ENCODE measurements at regions not wholly inside any gene's neighbourhood (a gene's known extent, or its start where the extent isn't known, plus 50 kb on each side); places are given as distances from the start of the nearest gene placed in this dataset.

DNA sequence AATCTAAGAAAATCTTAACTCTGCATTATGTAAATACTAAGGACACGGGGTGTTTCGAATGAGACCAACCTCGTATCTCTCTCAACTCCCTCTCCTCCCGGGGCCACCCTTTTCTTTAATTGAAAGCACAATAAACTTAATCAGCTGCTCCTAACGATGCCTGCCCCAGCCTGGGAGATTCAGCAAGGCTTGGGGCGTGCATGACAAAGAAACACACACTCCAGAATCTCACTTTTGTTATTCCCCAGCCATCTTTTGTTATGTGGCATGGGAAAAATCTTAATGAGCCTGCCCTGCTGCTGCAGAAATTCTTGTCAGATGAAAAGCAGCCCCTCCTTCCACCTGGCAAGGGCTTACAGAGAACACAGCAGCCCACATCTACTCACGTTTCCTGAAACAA, 117.4 kb downstream of the TTLL2 start:
- peak in 1 of 51 donors; percentile 45 for DNase-seq

DNA sequence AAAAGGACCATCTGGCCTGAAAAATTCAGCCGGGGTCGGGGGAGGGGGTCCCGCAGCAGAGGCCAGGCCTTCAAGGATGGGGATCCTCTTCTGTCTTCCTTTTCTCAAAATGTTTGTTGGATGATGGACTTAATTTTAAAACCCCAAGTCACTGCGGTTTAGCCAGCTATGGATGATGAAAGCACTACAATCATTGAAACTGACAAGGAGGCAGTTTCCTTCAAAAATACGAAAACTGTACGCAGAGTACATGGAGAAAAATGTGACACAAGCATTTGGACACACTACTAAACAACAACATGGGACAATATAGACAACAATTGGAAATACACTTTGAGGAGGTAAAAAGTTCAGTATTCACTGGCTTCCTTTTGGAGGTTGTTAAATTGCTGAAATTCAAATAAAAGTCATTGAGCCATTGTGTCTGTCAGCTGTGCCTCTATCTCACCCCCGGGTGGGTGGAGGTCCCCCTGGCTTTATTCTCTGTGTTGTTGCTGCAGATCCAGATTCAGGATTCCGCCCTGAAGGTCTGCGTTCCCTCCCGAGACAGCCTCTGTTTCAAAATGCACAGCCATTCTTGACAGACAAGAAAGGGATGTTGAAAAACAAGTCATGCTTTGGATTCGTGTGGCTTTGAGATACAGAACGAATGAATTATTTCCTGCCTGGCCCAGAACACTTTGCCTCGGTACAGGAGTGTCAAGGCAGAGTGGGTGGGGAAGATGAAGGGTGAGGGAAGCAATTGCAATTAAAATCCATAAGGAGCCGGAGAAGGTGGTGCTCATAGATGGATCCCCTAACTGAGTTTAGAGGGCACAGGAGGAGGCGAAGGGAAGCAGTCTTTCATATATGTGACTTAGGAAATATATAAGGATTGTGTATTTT, 118.2 kb downstream of the TTLL2 start:
- DNase-seq: no peak

- DNase-seq: no peak
Measured at GRCh38 chr6:167444602-167445346, 119.9 kb downstream of the TTLL2 start.

GRCh38 chr6:167445568-167445967, 120.7 kb downstream of the TTLL2 start:
- DNase-seq: no peak

DNA sequence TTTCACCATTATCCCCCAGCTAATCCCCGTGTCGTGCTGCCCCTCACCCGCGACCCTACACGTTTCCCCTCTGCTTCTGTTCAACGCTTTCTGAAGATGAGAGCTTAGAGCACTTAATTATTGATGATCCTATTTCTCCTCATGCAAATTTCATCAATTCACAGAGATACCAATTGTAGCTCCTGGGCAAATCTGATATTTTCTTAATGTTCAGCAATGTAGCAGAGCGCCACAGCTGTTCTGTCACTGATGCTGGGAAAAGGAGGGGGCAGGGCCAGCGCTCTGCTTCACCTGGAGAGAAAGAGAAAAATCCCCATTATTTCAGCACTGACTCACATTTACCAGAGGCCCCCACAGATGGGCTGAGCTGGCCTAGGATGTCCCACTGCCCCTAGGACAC, 121.2 kb downstream of the TTLL2 start:
- no peak for DNase-seq

DNA sequence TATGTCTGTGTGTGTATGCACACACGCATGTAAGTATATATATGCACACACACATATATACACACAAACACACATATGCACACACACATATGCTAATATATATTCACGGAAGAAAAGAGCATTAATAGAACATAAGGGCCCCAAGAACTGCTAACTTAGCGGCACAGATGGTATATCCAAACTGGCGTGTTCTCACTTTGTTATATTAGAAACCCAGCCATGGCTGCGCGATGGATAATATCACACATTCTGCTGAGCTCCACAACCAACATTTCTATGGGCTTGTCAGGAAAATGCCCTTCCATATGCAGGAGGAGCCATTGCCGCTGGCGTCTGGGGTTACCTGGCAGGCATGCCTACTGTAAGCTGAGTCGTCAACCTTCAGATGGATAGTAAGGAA, 122.1 kb downstream of the TTLL2 start:
- no peak for DNase-seq

- DNase-seq: no peak
Measured at GRCh38 chr6:167448378-167448777, 123.5 kb downstream of the TTLL2 start.

GRCh38 chr6:167449094-167449861, 124.4 kb downstream of the TTLL2 start:
- DNase-seq: no peak

DNA sequence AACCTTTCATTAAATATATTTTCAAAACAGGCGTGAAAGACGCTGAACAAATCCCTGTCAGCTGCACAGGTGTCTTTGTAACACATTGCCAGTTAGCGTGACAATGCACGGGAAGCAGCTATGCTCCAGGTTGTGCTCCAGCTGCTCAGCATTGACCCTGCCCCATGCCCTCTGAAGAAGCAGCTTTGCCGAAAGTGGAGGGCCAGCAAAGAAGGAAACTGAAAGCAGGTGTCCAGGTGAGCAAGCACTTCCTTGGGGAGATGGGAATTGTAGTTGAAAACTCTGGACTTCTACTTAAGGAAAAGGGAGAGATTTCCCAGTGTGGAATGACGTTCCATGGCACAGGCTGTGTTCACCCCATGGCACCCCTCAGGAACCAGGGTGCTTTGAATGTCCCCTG, 125.7 kb downstream of the TTLL2 start:
- no peak for DNase-seq

- no peak for DNase-seq
Measured at GRCh38 chr6:167452338-167453081, 127.6 kb downstream of the TTLL2 start.

- no peak for DNase-seq
Measured at GRCh38 chr6:167453082-167453446, 128.2 kb downstream of the TTLL2 start.

GRCh38 chr6:167454003-167454402, 129.1 kb downstream of the TTLL2 start:
- DNase-seq: no peak

GRCh38 chr6:167455371-167455770, 130.5 kb downstream of the TTLL2 start:
- DNase-seq: no peak

GRCh38 chr6:167462514-167463312, 137.8 kb downstream of the TTLL2 start:
- DNase-seq: no peak

DNA sequence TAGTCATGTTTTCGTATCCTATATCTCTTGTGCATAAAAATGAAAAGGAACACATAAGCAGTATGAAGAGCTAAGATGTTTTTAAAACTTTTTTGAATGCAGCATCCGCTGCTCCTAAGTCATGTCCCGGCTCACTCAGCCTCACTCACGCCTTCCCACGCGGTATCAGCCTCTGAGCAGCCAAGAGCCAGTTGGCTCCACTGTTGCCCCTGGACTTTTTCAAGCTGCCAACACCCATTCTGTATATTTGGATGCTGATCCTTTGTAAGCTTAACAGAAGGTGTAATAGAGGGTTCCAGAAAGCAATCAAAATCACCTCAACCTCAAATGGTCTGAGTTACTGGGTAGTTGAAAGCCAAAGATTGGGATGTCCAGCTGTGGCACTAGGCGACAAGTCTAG, 139.3 kb downstream of the TTLL2 start:
- no peak for DNase-seq

DNA sequence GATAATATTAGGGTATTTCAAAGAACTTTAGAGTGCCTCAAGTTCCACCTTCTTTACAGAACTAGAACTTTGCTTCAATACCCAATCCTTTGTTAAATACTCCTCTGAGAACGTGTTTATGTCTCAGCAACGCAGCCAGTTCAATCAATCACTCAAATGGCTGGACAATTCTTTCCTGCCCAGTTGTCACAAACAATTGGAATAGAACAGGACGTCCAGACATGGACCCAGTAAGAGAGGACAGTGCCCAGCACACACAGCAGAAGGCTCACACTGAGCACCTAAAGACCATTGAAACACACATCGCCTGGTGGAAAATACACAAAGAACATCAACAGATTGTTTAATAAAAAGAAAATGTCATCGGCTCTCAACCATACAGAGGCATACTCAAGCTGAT, 140.6 kb downstream of the TTLL2 start:
- no peak for DNase-seq

DNA sequence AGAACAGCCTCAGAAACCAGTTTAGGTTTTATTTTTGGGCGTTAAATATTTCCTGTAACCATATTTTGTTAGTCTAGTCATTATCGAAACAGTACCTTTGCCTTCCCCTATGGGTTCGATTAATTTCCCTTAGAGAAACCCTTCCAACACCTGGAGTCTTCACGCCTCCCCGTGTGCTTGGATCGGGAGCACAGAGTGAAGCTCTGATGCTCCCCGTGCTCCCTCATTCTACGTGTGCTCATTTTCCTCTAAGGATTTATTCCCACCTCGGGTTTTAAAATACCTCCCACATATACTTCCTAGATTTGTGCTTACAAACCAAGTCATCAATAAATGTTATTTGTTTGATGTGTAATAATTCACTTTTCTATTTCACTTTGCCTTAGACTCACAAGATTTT, 142.4 kb downstream of the TTLL2 start:
- no peak for DNase-seq

GRCh38 chr6:167467793-167468431, 143.0 kb downstream of the TTLL2 start:
- DNase-seq: no peak

DNA sequence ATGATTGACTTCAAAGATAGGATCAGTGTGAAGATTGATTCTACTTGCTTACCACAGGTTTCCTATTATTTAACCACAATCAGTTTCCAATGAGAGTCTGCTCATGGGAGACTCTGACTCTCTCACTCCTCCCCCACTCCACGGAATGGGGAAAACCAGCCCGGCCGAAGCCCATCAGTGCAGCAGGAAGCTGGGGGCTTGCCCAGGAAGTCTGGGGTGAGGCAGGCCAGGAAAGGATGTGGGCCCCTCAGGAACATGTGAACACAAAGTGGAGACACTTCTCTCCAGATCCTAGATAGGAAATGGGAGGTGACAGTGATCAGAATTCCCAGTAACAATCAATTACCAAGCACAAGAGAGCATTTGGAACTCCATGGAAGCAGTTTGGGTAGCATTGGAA, 144.2 kb downstream of the TTLL2 start:
- DNase-seq: no peak

DNA sequence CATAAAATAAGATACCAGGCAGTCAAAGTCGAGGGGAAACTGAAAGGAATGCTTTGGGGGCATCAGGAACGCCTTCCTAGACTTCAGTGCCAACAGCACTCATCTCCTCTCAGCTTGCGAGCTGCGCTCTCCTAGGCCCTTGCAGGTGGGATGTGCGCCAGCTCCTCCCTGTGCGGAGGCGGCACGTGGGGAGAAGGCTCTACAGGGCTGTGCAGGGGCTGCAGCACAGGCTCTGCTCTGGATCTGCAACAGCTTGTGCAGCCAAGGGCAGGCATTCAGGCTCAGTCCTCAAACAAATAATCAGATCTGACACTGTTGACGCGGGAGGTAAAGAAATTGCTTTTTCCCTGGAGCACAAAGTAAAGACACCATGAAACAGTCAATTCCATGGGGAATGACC, 144.8 kb downstream of the TTLL2 start:
- no peak for DNase-seq
